ENCODE measurements at regions not wholly inside any gene's neighbourhood (a gene's known extent, or its start where the extent isn't known, plus 50 kb on each side); places are given as distances from the start of the nearest gene placed in this dataset.

DNA sequence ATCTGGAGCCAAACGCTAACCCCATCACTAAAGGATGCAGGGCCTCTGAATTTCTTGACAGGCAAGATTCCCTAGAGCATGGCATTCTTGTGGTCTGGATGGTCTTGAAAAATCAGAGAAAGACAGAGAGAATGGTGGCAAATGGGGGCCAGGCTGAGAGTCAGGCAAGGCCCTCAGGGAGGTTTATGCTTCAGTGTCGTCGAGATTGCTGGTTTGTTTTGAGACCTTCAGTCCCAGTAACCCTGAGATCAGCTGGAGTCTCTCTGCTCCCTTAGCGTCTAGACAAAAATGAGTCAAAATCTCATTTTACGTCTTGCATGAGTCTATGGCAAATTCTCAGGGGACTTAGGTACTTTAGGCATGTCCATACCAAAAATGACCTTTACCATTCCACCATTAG is 539.3 kb downstream of the SOX6 start:
- H2AFZ ChIP-seq (ENCODE audit: low read depth, low read length, poor library complexity, severe bottlenecking): no peak overlapping the region
- peaks cover 9% of the 10 kb centered on the region for H3K27me3 ChIP-seq (ENCODE audit: insufficient read depth, low read length)
- ChIA-PET POLR2A (no interaction called here), RAD21 (ENCODE audit: low non-redundant PET in 1 of 2, low total read pairs in 2 of 2, uncharacterized antibody in 2 of 2, unreplicated experiment in 2 of 2) (no interaction called here), CTCF (no interaction called here)
- H4K20me1 ChIP-seq (ENCODE audit: insufficient read depth): no peaks in the 10 kb centered on the region
- H3K9ac ChIP-seq (ENCODE audit: low read length): no peak overlapping the region
- H3K9me2 ChIP-seq (ENCODE audit: insufficient read depth): no peaks in the 10 kb centered on the region
- H3K36me3 ChIP-seq (ENCODE audit: control insufficient read depth in 1 of 2, insufficient read depth in 2 of 2, low read length in 2 of 2): no peaks in the 10 kb centered on the region
- H3K27ac ChIP-seq (ENCODE audit: low read depth, low read length): no peak overlapping the region
- no peak for TF ChIP-seq ATF3 (IDR thresholded peaks at IDR 0.05)
- H3K79me2 ChIP-seq (ENCODE audit: insufficient read depth, low read length): no peaks in the 10 kb centered on the region
- no peaks in the 10 kb centered on the region for H3K4me1 ChIP-seq (ENCODE audit: control insufficient read depth in 1 of 2, insufficient read depth in 2 of 2, low read length in 2 of 2)
- no peak overlapping the region for H3K4me2 ChIP-seq (ENCODE audit: low read length)
- intact Hi-C loops (cut with micrococcal nuclease): loop anchor here (10.0 kb wide), 1 partner anchor 798 kb away; no protein-coding TSS in a partner anchor
- DNase-seq (ENCODE audit: low read depth, low spot score) (no peak), ATAC-seq (no peak)
- no peaks in the 10 kb centered on the region for H3K9me3 ChIP-seq (ENCODE audit: control insufficient read depth in 1 of 2, insufficient read depth in 1 of 2, low read depth in 1 of 2, low read length in 2 of 2)
- BruUV-seq (replicated peaks): no TSS peak
- no peak overlapping the region for H3K4me3 ChIP-seq (replicated peaks in 1 of 2; ENCODE audit: low read depth in 1 of 2, low read length in 2 of 2)

- ATAC-seq: no peak
Observed at GRCh38 chr11:15818132-15818842, 538.1 kb downstream of the SOX6 start.

More at GRCh38 chr11:15818132-15818842, 538.1 kb downstream of the SOX6 start:
- ChIA-PET POLR2A (no interaction called here), RAD21 (ENCODE audit: low non-redundant PET in 1 of 2, low total read pairs in 2 of 2, uncharacterized antibody in 2 of 2, unreplicated experiment in 2 of 2) (no interaction called here), CTCF (no interaction called here)
- TF ChIP-seq EZH2 (IDR thresholded peaks at IDR 0.05): no peak
- TF ChIP-seq CEBPB (IDR thresholded peaks at IDR 0.05; ENCODE audit: low read depth): no peak
- no peak for TF ChIP-seq ZFX (IDR thresholded peaks at IDR 0.05)
- no peak for TF ChIP-seq SP1 (IDR thresholded peaks at IDR 0.05; ENCODE audit: low read depth)
- no peak for TF ChIP-seq ATF3 (IDR thresholded peaks at IDR 0.05)
- TF ChIP-seq REST (IDR thresholded peaks at IDR 0.05; ENCODE audit: low read depth): no peak
- no peak for TF ChIP-seq YY1 (IDR thresholded peaks at IDR 0.05; ENCODE audit: extremely low read depth, insufficient replicate concordance, low read depth, low read length)
- TF ChIP-seq FOSL1 (IDR thresholded peaks at IDR 0.05; ENCODE audit: low read depth): no peak
- TF ChIP-seq, protein P1, sequence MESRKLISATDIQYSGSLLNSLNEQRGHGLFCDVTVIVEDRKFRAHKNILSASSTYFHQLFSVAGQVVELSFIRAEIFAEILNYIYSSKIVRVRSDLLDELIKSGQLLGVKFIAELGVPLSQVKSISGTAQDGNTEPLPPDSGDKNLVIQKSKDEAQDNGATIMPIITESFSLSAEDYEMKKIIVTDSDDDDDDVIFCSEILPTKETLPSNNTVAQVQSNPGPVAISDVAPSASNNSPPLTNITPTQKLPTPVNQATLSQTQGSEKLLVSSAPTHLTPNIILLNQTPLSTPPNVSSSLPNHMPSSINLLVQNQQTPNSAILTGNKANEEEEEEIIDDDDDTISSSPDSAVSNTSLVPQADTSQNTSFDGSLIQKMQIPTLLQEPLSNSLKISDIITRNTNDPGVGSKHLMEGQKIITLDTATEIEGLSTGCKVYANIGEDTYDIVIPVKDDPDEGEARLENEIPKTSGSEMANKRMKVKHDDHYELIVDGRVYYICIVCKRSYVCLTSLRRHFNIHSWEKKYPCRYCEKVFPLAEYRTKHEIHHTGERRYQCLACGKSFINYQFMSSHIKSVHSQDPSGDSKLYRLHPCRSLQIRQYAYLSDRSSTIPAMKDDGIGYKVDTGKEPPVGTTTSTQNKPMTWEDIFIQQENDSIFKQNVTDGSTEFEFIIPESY (IDR thresholded peaks at IDR 0.05; ENCODE audit: extremely low read depth, insufficient replicate concordance, low read length): no peak
- TF ChIP-seq ZNF274 (IDR thresholded peaks at IDR 0.05; ENCODE audit: low read depth, low read length): no peak
- TF ChIP-seq MAX (IDR thresholded peaks at IDR 0.05): no peak
- no peak for TF ChIP-seq JUND (IDR thresholded peaks at IDR 0.05)
- H3K79me2 ChIP-seq (ENCODE audit: insufficient read depth, low read length): no peaks in the 10 kb centered on the region
- no peak overlapping the region for H2AFZ ChIP-seq (ENCODE audit: low read depth, low read length, poor library complexity, severe bottlenecking)
- no peak overlapping the region for H3K9ac ChIP-seq (ENCODE audit: low read length)
- no peaks in the 10 kb centered on the region for H3K9me3 ChIP-seq (ENCODE audit: control insufficient read depth in 1 of 2, insufficient read depth in 1 of 2, low read depth in 1 of 2, low read length in 2 of 2)
- H3K4me2 ChIP-seq (ENCODE audit: low read length): no peak overlapping the region
- peaks cover under 1% of the 10 kb centered on the region for H3K27me3 ChIP-seq (ENCODE audit: insufficient read depth, low read length)
- no peaks in the 10 kb centered on the region for H3K4me1 ChIP-seq (ENCODE audit: control insufficient read depth in 1 of 2, insufficient read depth in 2 of 2, low read length in 2 of 2)
- H3K36me3 ChIP-seq (ENCODE audit: control insufficient read depth in 1 of 2, insufficient read depth in 2 of 2, low read length in 2 of 2): no peaks in the 10 kb centered on the region
- BruUV-seq (replicated peaks): no TSS peak
- intact Hi-C loops (cut with micrococcal nuclease): loop anchor here (10.0 kb wide), 1 partner anchor 797 kb away; no protein-coding TSS in a partner anchor
- no peaks in the 10 kb centered on the region for H4K20me1 ChIP-seq (ENCODE audit: insufficient read depth)
- DNase-seq (ENCODE audit: low read depth, low spot score): no peak
- no peak overlapping the region for H3K4me3 ChIP-seq (replicated peaks in 1 of 2; ENCODE audit: low read depth in 1 of 2, low read length in 2 of 2)
- H3K9me2 ChIP-seq (ENCODE audit: insufficient read depth): no peaks in the 10 kb centered on the region
- no peak overlapping the region for H3K27ac ChIP-seq (ENCODE audit: low read depth, low read length)

All from HCT116 (cell line).